Mesenteric fat pad (tissue), 1 donor: ENCODE measurements at regions not wholly inside any gene's neighbourhood (a gene's known extent, or its start where the extent isn't known, plus 50 kb on each side); places are given as distances from the start of the nearest gene placed in this dataset.
"Not testable (repeated sequence)": the region's sequence is repeated elsewhere in the genome, so short reads cannot be mapped to it uniquely, and the experiment has no call there.

Experiments used
- DNase-seq: peaks from one replicate; pipeline ENCODE4 v3.0.0-alpha.2; 2020; ENCODE audit warnings: low spot score
- donor health status: DM: yes; HTN: yes; CAD: no.

- DNase-seq = peak; percentile 57
These were observed 89.3 kb downstream of the MRPL14 start for GRCh38 chr6:44037847-44038542.

GRCh38 chr6:44037276-44037675 is 90.0 kb downstream of the MRPL14 start:
- DNase-seq = peak; percentile 37

DNA sequence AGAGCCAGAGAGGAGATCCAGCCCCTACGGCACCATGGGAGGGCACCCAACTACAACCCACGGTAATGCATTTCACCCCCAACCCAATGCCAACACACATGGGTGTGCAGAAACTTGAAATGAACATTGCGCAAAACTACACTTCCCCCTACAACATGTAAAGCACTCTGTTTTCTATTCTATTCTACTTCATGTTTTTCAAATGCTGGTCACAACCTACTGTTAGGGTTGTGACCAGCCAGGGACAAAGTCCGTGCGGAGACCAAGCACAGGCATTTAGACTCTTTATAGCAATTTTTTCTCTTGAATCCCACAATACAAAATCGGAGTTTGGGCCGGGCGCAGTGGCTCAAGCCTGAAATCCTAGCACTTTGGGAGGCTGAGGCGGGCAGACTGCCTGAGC is 90.6 kb downstream of the MRPL14 start:
- peak; percentile 85 for DNase-seq

DNA sequence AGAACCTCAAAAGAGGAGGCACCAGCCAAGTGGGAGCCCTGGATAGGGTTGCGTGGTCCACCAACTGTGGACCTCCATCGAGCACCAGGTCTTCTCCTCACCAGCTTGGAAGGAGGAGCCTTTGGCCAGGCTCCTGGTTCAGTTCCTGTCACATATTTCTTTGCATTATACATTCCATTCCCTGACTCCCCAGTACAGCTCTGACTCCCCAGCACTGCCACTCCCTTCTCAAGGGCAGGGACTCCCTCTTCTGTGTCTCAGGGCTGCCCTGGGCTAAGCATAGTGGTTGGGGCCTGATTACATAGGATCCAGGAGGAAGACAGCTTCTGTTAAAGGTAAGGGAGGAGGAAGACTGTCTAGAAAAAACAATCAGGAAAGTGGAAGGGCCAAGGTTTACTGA is 91.1 kb downstream of the MRPL14 start:
- DNase-seq = peak; percentile 64

- DNase-seq = peak; percentile 16
These were observed 91.6 kb downstream of the MRPL14 start for GRCh38 chr6:44035621-44036020.

DNA sequence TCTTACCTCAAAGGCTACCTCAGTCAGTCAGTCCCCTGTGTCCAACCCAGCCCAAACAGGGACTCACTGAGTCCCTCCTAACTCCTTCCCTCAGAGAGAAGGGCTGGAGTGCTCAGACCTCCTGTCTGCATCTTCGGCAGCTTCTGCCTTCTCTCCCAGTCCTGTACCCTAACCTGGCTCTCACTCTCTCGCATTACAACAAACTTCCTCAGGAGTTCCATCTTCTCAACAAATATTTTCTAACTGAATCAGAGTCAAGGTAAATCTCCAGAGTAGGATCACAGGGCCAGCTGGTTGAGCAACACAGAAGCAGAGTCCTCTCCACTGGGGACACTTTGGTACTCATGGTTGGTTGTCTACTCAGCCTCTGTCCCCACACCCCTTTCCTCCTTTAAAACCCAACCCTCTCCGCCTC is 92.3 kb downstream of the MRPL14 start:
- DNase-seq = no peak

DNA sequence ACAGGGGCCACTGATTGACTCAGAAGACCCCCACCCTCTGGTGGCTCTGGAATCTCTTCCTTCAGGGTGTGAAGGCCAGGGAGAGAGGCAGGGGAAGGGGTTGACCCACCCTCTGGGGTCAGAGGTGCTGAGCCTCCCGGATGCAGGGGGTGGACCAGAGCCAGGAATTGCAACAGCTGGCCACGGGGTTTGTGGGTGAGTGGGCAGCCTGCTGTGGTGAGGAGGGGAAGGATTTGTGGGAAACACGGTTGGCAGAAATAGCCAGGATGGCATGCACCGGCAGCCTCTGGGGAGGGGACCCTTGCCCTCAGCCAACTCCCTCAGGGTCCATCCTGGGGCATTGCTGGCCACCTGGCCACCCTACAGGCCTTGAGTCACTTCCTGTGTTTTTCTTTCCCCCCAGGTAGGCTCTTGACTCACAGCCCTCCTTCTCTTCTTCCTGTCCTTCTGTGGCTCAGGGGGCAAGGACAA is 92.8 kb downstream of the MRPL14 start:
- no peak for DNase-seq

DNA sequence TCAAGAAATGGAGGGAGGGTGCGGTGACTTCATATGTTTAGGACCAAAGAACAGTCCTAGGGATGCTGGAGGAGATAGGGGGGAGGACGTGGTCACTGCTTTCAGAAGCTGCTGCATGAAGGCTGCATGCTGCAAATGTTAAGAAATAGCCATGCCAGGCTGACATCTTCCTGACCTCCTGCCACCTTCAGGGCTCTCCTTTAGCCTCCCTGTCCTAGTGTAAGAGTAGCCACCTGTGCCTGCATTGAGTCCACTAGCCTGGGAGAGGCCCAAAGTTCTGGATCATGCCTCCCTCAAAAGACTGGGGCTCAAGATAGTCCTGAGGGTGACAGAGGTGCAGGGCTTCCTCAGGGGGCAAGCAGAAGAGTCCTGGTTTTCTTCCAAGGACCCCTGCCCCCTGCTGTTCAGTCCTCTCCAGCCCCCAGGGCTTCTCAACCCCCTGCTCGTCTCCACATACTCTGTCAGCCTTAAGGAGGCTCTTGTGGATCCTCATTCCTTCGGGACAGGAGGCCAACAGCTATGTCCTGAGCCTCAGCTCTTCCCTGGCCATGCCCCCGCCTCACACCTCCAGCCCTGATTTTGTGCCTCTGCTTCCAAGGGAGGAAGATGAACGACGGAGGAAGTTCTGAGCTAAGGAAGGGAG is 96.3 kb downstream of the MRPL14 start:
- DNase-seq = no peak

DNA sequence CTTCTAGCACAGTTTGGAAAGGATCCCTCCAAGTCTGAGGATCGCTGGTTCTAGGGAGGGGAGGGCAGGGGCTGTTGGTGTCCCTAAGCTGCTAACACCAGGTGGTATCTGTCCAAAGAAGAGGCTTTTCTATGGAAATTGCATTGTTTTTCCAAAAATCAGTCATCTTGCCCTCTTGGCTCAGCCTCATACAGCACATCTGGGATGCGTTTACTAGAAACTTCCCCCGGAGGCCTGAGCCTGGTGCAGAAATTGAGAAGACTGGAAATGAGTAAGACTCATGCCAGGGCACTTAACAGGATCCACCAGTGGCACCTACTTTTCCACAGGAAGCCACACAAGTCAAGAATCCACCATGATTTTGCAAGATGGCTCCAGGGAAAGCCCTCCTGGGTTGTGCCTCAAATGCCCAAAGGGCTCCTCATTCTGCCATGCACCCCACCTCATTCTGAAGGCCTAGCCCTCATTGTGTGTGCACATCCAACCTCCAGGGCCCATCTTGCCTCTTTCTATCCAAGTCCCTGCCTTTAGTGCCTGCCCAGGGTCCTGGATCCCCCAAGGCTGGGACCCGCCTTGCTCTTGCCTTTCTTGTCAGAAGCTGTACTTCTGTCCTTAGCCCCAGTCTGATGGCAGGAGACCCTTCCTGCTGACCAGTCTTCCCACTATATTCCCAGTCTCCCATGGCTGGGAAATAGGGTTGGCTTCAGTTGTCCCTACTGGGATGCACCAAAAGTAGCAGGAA is 97.6 kb downstream of the MRPL14 start:
- no peak for DNase-seq

GRCh38 chr6:44028789-44029310 is 98.4 kb downstream of the MRPL14 start:
- no peak for DNase-seq

DNA sequence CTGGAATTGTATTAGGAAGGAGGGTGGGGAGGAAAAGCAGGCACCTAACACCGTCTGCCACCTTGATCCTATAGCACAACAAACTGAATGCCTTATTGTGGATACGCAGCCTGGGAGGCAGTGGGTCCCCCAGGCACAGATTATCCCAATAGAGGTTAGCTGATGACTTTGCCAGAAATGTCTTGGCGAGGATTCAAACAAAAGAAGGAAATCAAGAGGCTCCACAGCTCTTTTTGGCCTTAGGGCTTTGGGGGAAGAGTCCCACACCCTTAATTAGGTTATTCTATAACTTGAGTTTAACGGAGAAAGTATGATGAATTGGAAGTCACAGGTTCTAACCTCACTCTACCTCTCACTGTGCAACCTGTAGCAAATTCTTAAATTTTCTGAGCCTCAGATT is 102.0 kb downstream of the MRPL14 start:
- no peak for DNase-seq

DNA sequence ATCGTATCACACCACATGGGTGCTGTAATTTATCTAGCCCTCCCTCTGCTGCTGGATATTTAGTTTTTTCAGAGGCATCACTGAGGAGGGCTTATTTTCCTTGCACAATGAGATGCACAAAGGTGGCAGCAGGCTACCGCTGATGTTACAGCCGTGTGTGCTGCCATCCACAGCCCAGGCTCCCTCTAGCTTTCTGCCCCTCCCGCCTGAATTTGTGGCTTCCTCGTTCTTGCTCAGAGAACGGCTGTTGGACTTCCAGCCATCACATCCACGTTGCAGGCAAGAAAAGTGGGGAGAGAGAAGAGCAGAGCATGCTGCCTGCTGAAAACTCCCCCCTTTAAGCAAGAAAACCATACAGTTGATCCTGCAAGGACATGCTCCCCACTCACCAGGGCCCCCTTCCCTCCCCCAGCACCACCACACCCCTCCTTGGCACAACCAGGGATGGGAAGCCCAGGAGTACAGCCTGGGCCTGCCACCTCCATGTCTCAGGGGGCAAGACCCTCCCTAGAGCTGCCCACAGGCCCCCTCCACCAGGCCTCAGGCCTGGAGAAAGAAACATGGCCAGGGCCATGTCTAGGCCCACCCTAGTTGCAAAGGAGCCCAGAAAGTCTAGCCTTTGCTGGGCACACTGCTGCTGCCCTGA is 102.6 kb downstream of the MRPL14 start:
- no peak for DNase-seq

DNA sequence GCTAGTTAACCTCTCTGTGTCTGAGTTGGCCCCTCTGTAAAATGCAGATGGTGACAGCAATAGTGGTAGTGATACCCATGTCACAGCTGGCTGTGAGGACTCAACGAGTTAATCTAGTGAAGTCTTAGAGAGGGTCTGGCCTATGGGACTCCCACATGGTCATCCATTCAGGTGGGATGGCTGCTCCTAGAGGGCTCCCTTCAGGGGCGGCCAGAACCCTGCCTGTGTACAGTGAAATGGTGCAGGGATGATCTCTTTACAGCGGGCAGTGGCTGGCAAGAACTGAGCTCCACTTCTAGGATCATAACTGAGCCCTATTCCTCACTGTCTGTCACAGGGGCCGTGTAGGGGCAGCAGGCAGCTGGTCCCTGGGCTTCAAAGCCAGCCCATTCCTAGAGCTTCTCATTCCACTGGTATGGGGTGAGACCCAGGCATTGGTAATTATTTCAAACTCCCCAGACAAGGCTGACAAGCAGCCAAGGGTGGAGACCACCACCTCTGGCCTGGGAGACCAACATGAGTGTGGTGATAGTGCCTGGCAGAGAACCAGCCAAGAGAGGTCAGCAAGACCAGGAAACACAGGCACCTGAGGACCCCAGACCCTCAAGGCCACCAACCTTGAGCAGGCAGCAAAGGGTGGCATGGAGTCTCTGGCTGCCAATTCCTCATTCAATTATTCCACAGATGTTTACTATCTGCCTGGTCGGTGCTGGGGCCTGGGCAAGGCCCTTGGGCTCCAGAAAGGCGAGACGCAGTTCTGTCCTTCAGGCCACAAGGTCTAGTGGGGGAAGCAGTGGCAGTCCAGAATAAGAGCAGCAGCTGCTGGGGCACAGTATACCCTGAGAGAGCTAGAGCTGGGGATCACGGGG is 103.4 kb downstream of the MRPL14 start:
- peak; percentile 64 for DNase-seq

GRCh38 chr6:44022671-44023352 is 104.4 kb downstream of the MRPL14 start:
- DNase-seq = no peak

DNA sequence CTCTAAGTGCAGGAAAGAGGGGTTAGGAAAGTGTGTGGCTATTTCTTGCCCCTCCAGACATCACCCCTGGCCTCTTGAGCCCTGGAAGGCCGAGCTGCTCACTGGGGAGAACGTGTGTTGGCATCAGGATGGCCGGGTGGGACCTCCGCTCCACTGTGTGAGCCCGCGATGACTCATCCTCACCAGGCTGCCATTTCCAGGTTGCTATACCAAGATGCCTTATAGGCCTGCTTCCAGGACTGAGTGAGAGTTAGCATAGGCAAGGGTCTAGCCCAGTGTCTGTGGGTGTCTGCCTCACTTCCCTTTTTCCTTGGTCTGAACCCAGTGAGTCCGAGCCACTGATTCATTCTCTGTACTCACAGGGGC is 105.0 kb downstream of the MRPL14 start:
- peak; percentile 80 for DNase-seq

- DNase-seq = peak; percentile 67
These were observed 105.5 kb downstream of the MRPL14 start for GRCh38 chr6:44021589-44022295.

GRCh38 chr6:44020664-44021425 is 106.4 kb downstream of the MRPL14 start:
- peak; percentile 49 for DNase-seq

DNA sequence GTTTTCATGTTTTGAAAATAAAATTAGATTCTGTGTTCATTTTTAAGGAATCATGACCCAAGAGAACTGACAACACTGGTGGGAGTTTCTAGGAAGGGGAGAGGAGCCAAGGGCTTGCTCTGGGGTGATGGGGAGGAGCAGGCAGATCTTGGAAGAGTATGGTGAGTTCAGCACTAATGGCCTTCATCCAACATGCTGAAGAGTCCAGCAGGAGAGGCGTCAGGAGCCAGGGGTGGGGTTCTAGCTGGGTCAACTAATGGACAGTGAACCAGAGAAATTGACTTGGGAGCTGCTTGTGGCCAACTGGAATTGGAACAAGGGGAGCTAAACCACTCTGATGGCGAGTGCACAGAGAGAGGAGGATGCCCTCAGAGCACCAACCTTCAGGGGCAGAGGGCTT is 107.1 kb downstream of the MRPL14 start:
- DNase-seq = peak; percentile 82

DNA sequence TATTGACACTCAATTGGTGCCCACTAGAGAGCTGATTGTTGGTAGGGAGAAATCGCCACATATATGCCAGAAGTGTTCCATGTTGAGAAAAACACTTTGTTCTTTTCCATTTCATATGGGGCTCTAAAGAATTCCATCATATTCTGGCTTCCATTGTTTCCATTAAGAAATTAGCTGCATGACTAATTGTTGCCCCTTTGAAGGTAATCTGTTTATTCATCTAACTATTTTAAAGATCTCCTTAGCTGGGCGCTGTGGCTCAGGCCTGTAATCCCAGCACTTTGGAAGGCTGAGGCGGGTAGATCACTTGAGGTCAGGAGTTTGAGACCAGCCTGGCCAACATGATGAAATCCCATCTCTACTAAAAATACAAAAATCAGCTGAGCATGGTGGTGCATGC is 109.9 kb downstream of the MRPL14 start:
- DNase-seq = not testable (repeated sequence)
